ENCODE measurements at regions not wholly inside any gene's neighbourhood (a gene's known extent, or its start where the extent isn't known, plus 50 kb on each side); places are given as distances from the start of the nearest gene placed in this dataset.

DNA sequence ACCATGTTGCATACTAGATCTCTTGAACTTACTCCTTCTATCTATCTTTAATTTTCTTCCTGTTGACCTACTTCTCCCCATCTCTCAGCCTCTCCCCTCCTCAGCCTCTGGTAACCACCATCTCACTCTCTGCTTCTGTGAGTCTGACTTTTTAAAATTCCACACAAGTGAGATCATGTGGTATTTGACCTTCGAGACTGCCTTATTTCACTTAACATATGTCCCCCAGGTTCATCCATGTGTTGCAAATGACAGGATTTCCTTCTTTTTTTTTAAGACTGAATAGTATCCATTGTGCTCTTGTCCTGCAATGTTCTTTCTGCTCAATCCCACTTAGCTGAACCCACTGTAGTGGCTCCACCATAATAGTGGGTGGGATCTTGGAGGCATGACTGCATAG, 51.4 kb upstream of the DNAJC1 start:
- Histone ChIP-seq H3K4me3 (ENCODE audit: low read depth, low read length) (no peak overlapping the region), H3K36me3 (no peaks in the 10 kb centered on the region), H3K9me3 (ENCODE audit: severe bottlenecking) (no peaks in the 10 kb centered on the region), H3K27me3 (ENCODE audit: insufficient read depth, low read depth, severe bottlenecking) (no peaks in the 10 kb centered on the region), H3K27ac (no peak overlapping the region)
- TF ChIP-seq, protein P1, sequence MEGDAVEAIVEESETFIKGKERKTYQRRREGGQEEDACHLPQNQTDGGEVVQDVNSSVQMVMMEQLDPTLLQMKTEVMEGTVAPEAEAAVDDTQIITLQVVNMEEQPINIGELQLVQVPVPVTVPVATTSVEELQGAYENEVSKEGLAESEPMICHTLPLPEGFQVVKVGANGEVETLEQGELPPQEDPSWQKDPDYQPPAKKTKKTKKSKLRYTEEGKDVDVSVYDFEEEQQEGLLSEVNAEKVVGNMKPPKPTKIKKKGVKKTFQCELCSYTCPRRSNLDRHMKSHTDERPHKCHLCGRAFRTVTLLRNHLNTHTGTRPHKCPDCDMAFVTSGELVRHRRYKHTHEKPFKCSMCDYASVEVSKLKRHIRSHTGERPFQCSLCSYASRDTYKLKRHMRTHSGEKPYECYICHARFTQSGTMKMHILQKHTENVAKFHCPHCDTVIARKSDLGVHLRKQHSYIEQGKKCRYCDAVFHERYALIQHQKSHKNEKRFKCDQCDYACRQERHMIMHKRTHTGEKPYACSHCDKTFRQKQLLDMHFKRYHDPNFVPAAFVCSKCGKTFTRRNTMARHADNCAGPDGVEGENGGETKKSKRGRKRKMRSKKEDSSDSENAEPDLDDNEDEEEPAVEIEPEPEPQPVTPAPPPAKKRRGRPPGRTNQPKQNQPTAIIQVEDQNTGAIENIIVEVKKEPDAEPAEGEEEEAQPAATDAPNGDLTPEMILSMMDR (IDR thresholded peaks at IDR 0.05; ENCODE audit: low read depth, low read length) = no peak
- DNase-seq = no peak
